IPS DF 6.9 (cell line): ENCODE measurements at regions not wholly inside any gene's neighbourhood (a gene's known extent, or its start where the extent isn't known, plus 50 kb on each side); places are given as distances from the start of the nearest gene placed in this dataset.
"Not testable (repeated sequence)": the region's sequence is repeated elsewhere in the genome, so short reads cannot be mapped to it uniquely, and the experiment has no call there.

ENCODE experiments used
- DNase-seq: peaks from one replicate; pipeline ENCODE4 v3.0.0-alpha.2; 2013; ENCODE audit warnings: low read depth, low spot score
- H3K27ac ChIP-seq: one replicate; pipeline ENCODE4 v1.5.1; 2013; ENCODE audit warnings: low read length, control low read depth
- H3K27me3 ChIP-seq: 2 replicates; pipeline ENCODE4 v1.6.1; 2013; ENCODE audit warnings: mild to moderate bottlenecking, low read length; ENCODE audit not compliant: control insufficient read depth, insufficient read depth
- H3K36me3 ChIP-seq: 2 replicates; pipeline ENCODE4 v1.6.1; 2013; ENCODE audit warnings: low read length; ENCODE audit not compliant: control insufficient read depth, insufficient read depth
- H3K4me1 ChIP-seq: 2 replicates; pipeline ENCODE4 v1.6.1; 2013; ENCODE audit warnings: low read length; ENCODE audit not compliant: control insufficient read depth, insufficient read depth
- H3K4me3 ChIP-seq: 2 replicates; pipeline ENCODE4 v1.5.1; 2013; ENCODE audit warnings: mild to moderate bottlenecking, low read length
- H3K9me3 ChIP-seq: 2 replicates; pipeline ENCODE4 v1.6.1; 2013; ENCODE audit warnings: low read length, inconsistent platforms; ENCODE audit not compliant: control insufficient read depth, insufficient read depth
- WGBS: extraction: QIAGEN DNeasy Blood & Tissue Kit; methylation state at CpG from one replicate; pipeline ENCODE4 v1.1.7; 2013; ENCODE audit warnings: mixed read lengths, missing lambda C conversion rate; ENCODE audit not compliant: insufficient read length, insufficient coverage; 5-methylcytosine and 5-hydroxymethylcytosine counted together

- Histone ChIP-seq H3K27ac (no peak overlapping the region), H3K27me3 (no peaks in the 10 kb centered on the region), H3K4me3 (no peak overlapping the region), H3K4me1 (no peaks in the 10 kb centered on the region), H3K36me3 (no peaks in the 10 kb centered on the region), H3K9me3 (no peaks in the 10 kb centered on the region)
- WGBS = no CpG with 5 or more reads among the region's 10 CpGs
- no peak for DNase-seq
These were observed 186.0 kb downstream of the ANKRD30B start for GRCh38 chr18:14933964-14934363.

GRCh38 chr18:14935210-14935609, 187.2 kb downstream of the ANKRD30B start:
- Histone ChIP-seq H3K4me3 (no peak overlapping the region), H3K27ac (no peak overlapping the region), H3K36me3 (no peaks in the 10 kb centered on the region), H3K27me3 (no peaks in the 10 kb centered on the region), H3K9me3 (no peaks in the 10 kb centered on the region), H3K4me1 (no peaks in the 10 kb centered on the region)
- WGBS = no CpG with 5 or more reads among the region's 3 CpGs
- DNase-seq = no peak

- Histone ChIP-seq H3K27me3 (no peaks in the 10 kb centered on the region), H3K4me3 (no peak overlapping the region), H3K4me1 (no peaks in the 10 kb centered on the region; the same call in 1 of the 2 replicates), H3K27ac (no peak overlapping the region), H3K36me3 (no peaks in the 10 kb centered on the region), H3K9me3 (no peaks in the 10 kb centered on the region)
- no peak for DNase-seq
- WGBS = no CpG with 5 or more reads among the region's 4 CpGs
These were observed 188.3 kb downstream of the ANKRD30B start for GRCh38 chr18:14936313-14936712.

GRCh38 chr18:14937271-14937670, 189.3 kb downstream of the ANKRD30B start:
- H3K36me3 ChIP-seq = no peaks in the 10 kb centered on the region
- no peak overlapping the region for H3K27ac ChIP-seq
- no peak for DNase-seq
- no peaks in the 10 kb centered on the region for H3K9me3 ChIP-seq
- WGBS = no CpG with 5 or more reads among the region's 9 CpGs
- H3K4me3 ChIP-seq = no peak overlapping the region
- no peaks in the 10 kb centered on the region; the same call in 1 of the 2 replicates for H3K4me1 ChIP-seq
- no peaks in the 10 kb centered on the region for H3K27me3 ChIP-seq

GRCh38 chr18:14939141-14939540, 191.2 kb downstream of the ANKRD30B start:
- Histone ChIP-seq H3K36me3 (no peaks in the 10 kb centered on the region), H3K9me3 (no peaks in the 10 kb centered on the region), H3K4me3 (no peak overlapping the region), H3K27ac (no peak overlapping the region), H3K4me1 (no peaks in the 10 kb centered on the region; the same call in 1 of the 2 replicates), H3K27me3 (no peaks in the 10 kb centered on the region)
- no peak for DNase-seq

- H3K4me1 ChIP-seq, H3K27ac ChIP-seq, H3K27me3 ChIP-seq, H3K4me3 ChIP-seq, H3K36me3 ChIP-seq, DNase-seq, H3K9me3 ChIP-seq: not testable (repeated sequence)
- WGBS = no CpG with 5 or more reads among the region's 6 CpGs
These were observed 192.1 kb downstream of the ANKRD30B start for GRCh38 chr18:14940106-14940505.

- Histone ChIP-seq H3K27ac (no peak overlapping the region), H3K27me3 (no peaks in the 10 kb centered on the region), H3K36me3 (no peaks in the 10 kb centered on the region), H3K4me3 (no peak overlapping the region), H3K9me3 (no peaks in the 10 kb centered on the region), H3K4me1 (no peaks in the 10 kb centered on the region; the same call in 1 of the 2 replicates)
- WGBS = no CpG with 5 or more reads among the region's 2 CpGs
- DNase-seq = no peak
These were observed 192.8 kb downstream of the ANKRD30B start for GRCh38 chr18:14940735-14941134.

- DNase-seq = no peak
- H3K27ac ChIP-seq = no peak overlapping the region
- no CpG with 5 or more reads among the region's 5 CpGs for whole genome bisulfite sequencing
- H3K9me3 ChIP-seq = no peaks in the 10 kb centered on the region
- no peaks in the 10 kb centered on the region for H3K27me3 ChIP-seq
- H3K36me3 ChIP-seq = no peaks in the 10 kb centered on the region
- no peak overlapping the region for H3K4me3 ChIP-seq
- H3K4me1 ChIP-seq = no peaks in the 10 kb centered on the region; the same call in 1 of the 2 replicates
These were observed 193.3 kb downstream of the ANKRD30B start for GRCh38 chr18:14941256-14941655.

GRCh38 chr18:14941792-14942191, 193.8 kb downstream of the ANKRD30B start:
- no CpG with 5 or more reads among the region's 3 CpGs for WGBS
- no peak for DNase-seq
- no peak overlapping the region for H3K27ac ChIP-seq
- no peak overlapping the region for H3K4me3 ChIP-seq
- H3K27me3 ChIP-seq = no peaks in the 10 kb centered on the region
- no peaks in the 10 kb centered on the region for H3K9me3 ChIP-seq
- H3K36me3 ChIP-seq = no peaks in the 10 kb centered on the region
- no peaks in the 10 kb centered on the region; the same call in 1 of the 2 replicates for H3K4me1 ChIP-seq

GRCh38 chr18:14942275-14942674, 194.3 kb downstream of the ANKRD30B start:
- Histone ChIP-seq H3K27me3 (no peaks in the 10 kb centered on the region), H3K4me1 (no peaks in the 10 kb centered on the region; the same call in 1 of the 2 replicates), H3K4me3 (no peak overlapping the region), H3K36me3 (no peaks in the 10 kb centered on the region), H3K9me3 (no peaks in the 10 kb centered on the region), H3K27ac (no peak overlapping the region)
- DNase-seq = no peak
- WGBS = no CpG with 5 or more reads among the region's 7 CpGs

GRCh38 chr18:14943486-14943885, 195.5 kb downstream of the ANKRD30B start:
- DNase-seq = no peak
- Histone ChIP-seq H3K36me3 (no peaks in the 10 kb centered on the region), H3K27ac (no peak overlapping the region), H3K9me3 (no peaks in the 10 kb centered on the region), H3K4me3 (no peak overlapping the region), H3K4me1 (no peaks in the 10 kb centered on the region; the same call in 1 of the 2 replicates), H3K27me3 (no peaks in the 10 kb centered on the region)
- WGBS = no CpG with 5 or more reads among the region's 9 CpGs
